NCI-H1092 (cell line): ENCODE measurements at regions not wholly inside any gene's neighbourhood (a gene's known extent, or its start where the extent isn't known, plus 50 kb on each side); places are given as distances from the start of the nearest gene placed in this dataset.

Experiments used
- DNase-seq: peaks from one replicate; lab custom pipeline; 2025; lab: John Stamatoyannopoulos, UW

DNA sequence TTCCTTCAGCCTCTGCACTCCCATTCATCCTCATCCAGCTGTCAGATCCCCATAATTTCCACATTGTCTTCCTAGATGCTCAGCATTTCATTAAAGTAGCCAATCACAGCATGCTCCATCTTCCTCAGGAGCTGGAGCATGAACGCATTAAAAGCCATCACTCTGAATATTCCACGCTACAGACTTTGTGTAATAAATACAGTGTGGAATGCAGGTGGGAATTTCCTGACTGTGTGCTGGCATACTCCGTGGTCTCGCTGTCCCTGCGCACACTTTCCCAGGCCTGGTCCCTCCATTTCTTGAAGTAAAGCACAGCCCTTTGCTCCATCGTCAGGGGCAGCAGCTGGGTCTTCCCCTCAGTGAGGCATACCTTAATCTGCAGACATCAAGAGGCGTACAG lies 123.7 kb upstream of the NCK2 start:
- DNase-seq: no peak

- no peak for DNase-seq
Measured at GRCh38 chr2:105618351-105618659, 126.4 kb upstream of the NCK2 start.

- no peak for DNase-seq
Measured at GRCh38 chr2:105617631-105618350, 126.9 kb upstream of the NCK2 start.

DNA sequence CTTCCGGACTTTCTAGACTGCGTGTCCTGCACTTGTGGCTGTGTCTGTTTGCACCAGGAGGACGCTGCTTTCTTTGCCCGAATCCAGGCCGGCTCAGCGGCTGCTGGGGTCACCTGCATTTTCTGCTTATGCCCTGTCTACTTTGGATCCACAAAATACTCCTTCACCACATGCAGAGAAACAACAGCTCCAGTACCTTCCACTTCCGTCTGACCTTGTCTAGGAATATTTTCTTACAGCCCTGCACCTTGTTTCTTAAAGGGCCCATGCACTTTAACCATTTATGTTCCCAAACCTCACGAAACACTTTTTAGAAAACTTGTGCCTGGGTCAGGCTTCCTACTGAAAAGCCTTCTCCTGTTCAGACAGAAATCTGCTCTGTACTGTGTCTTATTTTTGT lies 129.4 kb upstream of the NCK2 start:
- DNase-seq: no peak

- no peak for DNase-seq
Measured at GRCh38 chr2:105611811-105612424, 132.8 kb upstream of the NCK2 start.

GRCh38 chr2:105611333-105611637 lies 133.4 kb upstream of the NCK2 start:
- DNase-seq: no peak

DNA sequence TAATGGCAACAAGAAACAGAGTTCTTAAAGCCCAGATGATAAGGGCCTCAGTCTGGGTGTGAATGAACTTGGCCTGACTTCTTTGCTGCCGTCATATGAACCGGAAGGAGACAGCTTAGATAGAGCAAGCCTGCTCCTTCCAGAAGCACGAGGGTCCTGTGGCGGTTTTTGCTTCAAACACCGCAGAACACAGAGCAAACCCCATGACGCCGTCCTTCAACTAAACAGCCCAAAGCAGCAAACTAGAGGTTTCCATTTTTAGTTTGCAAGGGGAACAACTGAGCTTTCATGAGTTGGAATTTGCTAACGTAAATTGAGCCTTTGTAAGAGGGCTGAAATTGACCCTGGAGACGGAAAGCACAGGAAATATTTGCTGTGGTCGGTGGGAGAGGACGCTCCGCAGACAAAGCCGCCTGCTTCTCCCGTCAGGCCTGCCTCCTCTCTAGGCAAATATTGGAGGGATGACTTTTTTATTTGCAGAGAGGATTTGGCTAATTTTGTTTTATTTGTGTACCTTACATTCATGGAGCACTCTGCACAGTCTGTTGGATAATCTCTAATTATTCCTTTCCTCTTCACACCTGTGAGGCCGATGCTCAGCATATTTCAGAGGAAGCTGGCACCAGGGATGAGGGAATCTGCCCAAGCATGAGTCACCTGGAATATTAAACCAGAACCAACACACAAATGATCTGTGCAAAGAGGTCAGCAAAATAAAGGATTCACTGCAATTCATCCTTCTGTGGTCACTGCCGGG lies 134.0 kb upstream of the NCK2 start:
- DNase-seq: no peak

DNA sequence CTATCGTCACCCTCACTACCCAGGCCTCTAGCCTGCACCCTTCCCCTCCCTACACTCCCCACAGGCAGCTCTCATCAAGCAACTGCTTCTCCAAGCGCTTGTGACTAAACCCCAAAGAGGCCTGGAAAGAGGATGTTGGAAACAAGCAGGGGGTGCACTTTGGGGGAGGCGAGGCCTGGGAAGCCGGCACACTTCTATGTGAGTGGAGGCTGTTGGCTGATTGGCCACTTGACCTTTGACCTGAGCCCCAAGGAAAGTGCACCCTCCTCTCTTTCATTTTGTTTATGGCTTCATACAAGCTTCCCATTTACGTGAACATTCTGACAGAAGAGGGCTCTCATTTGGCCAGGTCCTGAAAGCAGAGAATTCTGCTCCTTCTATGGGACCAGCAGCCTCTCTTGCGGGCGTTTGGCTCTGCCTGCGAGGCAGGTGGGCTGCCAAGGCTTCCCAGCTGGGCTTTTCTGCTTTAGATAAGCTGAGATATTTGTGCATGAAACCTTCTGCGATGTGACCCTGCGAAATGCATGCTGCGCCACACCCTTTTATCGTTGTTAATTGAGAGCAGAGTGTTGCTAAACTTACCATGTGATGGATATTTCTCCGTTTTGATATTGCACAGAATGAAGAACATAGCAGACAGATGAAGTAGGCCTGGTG lies 134.8 kb upstream of the NCK2 start:
- DNase-seq: no peak

DNA sequence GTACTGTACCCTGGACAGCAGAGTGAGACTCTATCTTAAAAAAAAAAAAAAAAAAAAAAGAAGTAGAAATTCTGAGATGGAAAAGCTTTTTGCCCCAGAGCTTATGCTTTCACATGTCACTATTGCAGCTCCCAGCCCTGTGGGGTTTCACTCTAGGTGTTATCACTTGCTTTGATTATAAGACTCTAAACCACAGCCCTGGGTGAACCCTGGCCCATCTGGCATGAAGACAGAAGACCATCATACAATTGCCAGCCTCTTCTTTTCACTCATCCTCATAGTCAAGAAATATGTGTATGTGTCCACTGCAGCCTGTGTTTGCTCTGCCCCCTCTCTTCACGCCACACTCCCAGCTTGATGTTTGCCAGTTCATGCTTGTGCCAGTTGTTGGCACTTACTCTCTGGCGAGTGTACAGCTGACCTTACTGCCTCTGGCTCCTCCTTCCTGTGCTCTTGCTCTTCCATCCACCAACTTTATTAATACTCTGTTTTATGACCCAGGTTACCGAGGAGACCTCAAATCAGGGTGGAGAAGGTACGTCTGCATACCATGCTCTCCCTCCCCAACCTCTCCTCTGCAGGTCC lies 136.7 kb upstream of the NCK2 start:
- no peak for DNase-seq

- no peak for DNase-seq
Measured at GRCh38 chr2:105606081-105606480, 138.6 kb upstream of the NCK2 start.

GRCh38 chr2:105604938-105605337 lies 139.8 kb upstream of the NCK2 start:
- no peak for DNase-seq

DNA sequence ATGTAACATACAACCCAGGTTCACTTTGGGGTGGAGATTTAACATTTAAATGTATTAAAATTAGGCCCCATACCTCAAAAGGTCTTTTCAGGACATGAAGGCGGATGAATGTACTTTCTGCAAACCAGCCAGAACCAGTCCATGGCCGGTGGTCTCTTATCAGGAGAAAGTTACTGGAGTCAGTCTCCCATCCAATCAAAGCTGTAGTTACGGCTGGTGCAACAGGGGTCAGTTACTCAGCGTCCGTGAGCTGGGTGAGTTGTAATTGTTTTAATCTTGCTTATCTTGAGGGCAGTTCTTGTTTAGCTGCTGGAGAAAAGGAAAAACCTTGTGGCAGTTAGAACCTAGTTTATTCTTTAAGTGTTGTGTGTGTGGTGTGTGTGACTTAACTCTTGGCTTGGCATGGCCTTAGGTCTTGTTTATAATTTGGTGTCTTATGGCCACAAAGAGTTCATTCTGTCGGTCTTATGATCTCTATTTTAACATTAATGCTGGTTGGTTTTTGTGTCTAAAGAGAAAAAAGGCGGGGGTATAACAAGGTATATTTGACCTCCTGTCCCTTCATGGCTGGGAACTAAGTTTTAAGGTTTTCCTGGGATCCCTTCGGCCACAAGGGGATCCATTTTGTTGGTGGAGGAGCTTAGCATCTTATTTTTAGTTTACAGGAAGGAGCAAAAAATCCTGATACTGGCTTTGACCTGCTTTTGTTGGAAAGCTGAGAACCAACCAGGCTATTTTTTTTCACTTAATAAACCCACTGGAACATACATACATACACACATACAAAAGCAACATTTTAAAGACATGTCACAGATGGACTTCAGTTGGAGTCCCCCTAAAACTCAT lies 143.5 kb upstream of the NCK2 start:
- DNase-seq: no peak

DNA sequence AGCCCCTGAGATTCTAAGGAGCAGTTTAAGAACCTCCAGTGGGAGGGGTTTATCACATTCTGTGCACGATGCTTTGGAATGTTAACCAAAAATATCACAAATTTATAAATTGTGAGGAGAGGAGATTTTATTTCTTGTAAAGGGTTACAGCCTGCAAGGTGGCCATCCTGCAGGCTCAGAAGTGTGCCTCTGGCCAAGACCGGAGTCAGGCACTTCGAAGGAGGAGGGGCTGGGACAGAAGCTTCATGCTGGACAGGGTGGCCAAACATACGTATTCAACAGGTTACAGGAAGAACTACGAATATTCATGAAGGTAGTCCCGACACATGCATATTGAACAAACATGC lies 144.1 kb upstream of the NCK2 start:
- DNase-seq: no peak

GRCh38 chr2:105600037-105600442 lies 144.7 kb upstream of the NCK2 start:
- no peak for DNase-seq

GRCh38 chr2:105598829-105599698 lies 145.6 kb upstream of the NCK2 start:
- DNase-seq: no peak

DNA sequence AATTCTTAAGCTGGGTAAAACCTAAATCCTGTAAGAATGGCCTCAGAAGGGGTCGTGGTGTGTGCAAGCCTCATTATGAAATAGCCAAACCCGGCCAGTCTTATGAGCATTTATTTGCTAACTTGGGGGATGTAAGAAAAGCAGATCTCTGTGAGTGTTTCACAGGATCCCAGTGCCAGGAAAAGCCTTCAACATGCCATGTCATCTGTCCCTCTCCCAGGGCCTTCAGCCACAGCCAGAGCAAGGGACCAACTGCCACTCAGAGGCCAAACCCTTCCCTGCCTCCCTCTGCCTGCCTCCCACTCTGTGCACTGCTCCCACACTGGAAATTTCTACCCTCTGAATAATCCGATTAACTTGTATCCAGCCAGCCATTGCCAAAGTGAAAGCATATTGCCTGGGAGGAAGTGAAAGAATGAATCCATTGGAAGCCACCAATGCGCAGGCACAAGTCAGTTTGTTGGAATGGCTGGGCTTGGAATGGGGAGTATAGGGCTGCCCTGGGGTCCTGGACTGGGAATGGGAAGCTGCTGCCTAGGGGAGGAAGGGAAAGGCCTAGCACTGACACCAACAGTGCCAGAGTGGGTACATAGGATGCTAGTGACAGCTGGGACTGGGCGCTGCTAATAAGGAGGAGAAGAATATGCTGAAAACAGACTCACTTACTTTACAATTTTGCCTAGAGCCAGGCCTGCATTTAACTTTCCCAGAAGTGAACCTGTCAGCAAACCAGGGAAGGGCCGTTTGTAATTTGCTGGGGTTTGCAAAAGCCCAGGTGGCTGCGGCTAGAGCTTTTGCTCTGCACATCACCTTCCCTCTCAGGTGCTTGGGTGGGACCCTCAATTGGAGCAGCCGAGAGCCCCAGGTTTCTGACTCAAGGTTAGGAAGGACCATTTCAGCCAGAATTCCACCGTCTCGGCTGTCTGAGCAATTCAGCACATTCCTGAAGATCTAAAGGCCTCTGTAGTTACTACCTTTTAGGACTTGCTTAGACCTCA lies 146.6 kb upstream of the NCK2 start:
- no peak for DNase-seq

- no peak for DNase-seq
Measured at GRCh38 chr2:105597011-105597805, 147.5 kb upstream of the NCK2 start.

DNA sequence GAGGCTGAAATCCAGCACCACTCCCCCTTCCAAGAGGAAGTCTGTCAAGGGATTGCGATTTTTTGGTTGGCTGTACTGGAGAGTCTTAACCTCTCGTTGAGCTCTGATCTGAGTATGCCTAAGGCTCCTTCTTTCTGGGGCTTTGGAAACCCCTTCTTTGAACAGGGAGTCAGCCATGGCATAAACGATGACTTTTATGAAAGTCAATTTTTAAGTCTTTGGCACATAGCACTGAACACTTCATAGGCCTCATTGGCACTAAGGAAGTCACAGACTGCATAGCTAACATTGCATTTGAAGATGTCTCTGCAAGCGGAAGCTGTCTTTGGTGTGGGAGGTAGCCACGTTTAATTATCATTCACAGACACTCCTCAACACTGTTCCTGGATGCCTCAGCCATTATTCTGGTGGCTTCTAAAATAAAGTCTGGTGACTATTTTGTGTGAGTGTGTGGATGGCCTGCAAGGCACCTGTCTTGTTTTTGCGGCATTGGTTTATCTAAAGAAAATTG lies 148.2 kb upstream of the NCK2 start:
- DNase-seq: no peak

GRCh38 chr2:105595536-105595935 lies 149.2 kb upstream of the NCK2 start:
- no peak for DNase-seq
